ENCODE measurements at regions not wholly inside any gene's neighbourhood (a gene's known extent, or its start where the extent isn't known, plus 50 kb on each side); places are given as distances from the start of the nearest gene placed in this dataset.

DNA sequence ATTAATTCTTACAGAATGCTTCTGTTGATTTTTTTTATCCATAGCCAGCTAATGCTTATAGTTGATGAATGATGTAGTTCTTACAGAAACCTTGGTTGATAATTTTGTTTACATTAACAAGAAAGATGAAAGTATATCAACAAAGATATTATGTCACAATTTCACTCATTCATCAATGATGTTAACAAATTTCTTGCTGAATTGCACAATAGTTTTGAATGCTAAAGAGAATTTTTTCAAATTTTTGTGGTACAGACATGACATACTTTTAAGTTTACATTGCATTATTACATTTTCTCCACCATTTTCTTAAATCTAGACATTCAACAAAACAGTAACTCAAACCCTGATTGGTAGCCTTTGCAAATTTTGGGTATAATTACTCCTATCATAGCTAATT, 236.3 kb downstream of the FOXD2 start:
- no peak for DNase-seq

DNA sequence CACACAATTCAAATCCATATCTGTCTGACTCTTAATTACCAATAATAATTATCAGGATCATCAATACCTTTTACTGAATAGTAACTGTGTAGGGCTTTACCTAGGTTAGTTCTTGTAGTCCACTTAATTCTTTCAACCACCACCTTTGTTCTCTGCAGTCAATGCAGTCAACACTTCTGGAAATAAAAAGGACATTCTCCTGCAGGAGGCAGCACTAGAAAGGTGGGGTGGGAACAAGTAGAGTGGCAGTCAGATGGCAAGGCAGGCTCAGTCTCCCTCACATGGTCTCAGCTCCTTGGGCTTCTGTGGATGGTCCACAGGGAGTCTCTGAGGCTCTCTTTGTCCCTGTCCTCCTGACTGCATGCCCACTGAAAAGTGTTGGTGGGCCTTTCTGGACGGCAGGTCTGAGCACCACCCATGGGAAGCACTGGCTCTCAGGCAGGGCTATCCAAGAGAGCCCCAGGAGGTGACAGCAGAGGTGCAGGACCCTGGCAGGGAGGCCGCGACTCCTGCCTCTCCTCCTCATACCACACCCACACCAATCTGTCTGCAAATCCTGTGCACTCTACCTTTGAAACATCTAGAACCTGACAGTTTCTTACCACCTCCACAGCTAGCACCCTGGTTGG, 237.3 kb downstream of the FOXD2 start:
- no peak for DNase-seq

DNA sequence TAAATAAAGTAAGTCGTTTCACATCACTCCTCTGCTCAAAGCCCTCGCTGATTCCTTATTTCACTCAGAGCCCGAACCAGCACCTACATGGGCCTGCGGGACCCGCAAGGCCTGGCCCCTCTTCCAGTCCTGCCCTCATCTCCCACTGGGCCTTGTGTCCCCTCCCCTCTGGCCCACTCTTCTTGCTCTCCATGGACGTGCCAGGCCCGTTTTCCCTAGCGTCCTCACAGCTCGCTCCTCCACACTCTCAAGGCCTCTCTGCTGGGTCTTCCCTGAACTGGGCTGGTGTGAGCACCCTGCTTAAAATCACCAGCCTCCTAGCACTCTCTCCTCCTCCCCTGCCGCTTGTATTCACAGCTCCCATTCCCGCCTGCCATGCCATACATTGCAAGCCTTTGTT, 237.9 kb downstream of the FOXD2 start:
- DNase-seq: no peak

- DNase-seq: no peak
Observed at GRCh38 chr1:47676311-47677054, 238.6 kb downstream of the FOXD2 start.

GRCh38 chr1:47677241-47677940, 239.5 kb downstream of the FOXD2 start:
- DNase-seq: no peak

- no peak for DNase-seq
Observed at GRCh38 chr1:47678464-47678980, 240.7 kb downstream of the FOXD2 start.

DNA sequence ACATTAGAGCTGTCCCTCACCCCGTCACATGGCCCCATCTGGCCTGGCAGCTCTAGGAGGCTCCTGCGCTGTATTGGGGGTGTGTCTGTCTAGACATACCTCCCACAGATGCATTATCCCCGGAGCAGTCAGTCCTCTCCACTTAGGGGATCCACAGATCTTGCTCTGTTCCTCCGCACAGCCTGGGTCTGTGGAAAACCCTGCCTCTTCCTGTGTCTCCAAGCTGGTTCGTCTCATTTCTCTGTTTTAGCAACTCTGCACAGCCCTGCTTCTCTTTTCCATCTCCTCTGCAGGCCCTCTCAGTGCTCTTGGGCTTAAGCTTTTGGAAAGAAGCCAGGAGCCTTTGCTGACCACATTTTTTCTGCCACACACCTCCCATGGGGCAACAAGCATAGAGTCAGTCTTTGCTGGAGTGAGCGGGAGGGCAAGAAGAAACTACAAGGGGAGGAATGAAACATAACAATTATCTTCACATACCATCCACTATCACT, 241.5 kb downstream of the FOXD2 start:
- DNase-seq: no peak

- DNase-seq: no peak
Observed at GRCh38 chr1:47679826-47680225, 242.0 kb downstream of the FOXD2 start.

DNA sequence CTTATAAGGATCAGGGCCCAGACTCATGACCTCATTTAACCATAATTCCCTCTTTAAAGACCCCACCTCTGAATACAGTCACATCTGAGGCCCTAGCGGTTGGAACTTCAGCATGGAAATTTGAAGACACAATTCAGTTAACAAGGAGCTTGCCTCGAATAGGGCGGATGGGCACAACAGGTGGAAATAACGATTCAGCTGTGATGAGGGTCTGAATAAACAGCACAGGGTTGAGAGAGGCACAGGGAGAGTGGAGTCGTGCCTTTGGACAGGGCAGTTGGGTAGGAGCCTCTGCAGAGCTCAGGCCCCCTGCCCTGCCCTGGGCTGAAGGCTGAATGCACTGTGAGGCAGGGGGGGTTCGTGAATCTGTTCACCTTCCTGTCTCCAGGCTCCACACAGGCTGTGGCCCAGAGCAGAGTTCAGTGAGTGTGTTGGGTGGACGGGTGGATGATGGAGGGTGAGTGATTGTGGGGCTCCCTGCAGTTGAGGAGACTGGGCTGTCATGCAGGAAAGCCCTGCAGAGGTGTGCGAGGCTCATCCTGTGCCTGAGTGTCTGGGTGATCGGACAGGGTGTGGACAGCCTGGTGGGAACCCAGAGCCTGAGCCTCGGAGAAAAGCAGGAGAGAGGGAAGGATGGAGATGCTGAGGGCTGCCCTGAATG, 243.1 kb downstream of the FOXD2 start:
- DNase-seq: no peak

- DNase-seq: no peak
Observed at GRCh38 chr1:47681735-47682134, 243.9 kb downstream of the FOXD2 start.

GRCh38 chr1:47682198-47682597, 244.4 kb downstream of the FOXD2 start:
- no peak for DNase-seq

DNA sequence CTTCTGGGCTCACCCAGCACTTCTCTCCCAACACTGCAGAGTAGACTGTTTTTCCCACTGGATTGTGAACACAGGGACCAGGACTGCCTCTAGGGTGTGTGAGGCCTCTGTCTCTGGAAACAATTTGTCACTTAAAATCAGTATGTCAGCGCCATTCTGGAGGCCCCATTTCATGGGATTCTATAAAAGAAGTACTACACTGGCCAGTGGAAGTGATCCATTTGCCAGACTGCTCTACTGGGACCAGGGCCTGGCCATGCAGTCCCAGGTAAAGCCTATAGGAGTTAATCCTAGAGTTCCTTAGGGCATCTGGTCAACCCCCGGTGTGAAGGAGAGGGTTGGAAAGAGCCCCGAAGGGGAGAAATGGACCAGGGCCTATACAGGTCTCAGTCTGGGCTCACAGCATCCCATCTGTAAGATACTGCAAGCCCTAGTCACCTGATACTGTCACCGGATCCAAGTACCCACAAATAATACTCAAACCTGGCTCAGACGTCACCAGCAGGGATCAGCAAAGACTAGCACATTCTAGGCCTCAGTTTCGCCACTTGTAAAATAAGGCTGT, 245.0 kb downstream of the FOXD2 start:
- DNase-seq: no peak

GRCh38 chr1:47683401-47683800, 245.6 kb downstream of the FOXD2 start:
- DNase-seq: no peak

GRCh38 chr1:47684518-47684917, 246.7 kb downstream of the FOXD2 start:
- no peak for DNase-seq

DNA sequence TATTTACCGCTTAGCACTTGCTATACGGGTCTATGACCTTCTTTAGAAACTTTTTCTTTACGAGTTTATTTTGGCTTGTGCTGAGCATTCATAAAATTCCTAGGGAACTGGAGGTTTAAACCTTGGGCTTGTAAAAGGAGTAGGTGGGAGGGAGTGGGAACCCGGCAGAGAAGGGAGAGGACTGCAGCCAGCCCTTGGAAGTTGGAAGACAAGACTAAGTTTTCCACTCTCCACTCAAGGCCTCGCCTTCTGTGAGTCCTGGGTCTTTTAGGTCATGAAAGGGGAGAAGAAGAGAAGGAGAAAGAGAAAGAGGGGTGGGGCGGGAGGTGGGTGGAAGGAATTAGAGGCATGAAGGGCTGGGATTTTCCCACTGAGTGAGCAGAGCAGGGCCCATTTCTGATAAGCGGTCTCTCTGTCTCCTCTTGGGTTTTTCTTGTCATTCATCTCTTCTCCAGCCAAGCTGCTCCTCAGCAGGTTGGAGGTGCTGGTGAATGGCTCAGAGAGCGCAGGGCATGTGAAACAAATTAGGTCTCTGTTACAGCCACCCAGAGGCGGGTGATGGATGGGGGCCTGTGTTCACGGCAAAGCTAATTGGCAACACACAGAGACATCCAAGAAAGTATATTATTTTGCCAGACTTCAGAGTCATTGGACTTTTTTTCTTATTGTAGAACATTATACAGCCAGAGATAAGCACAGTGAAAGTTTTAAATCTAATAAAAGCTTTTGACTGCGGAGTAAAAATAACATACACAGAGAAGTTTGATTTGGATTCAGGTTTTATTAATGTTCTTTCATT, 247.3 kb downstream of the FOXD2 start:
- DNase-seq: no peak

GRCh38 chr1:47685763-47686066, 247.9 kb downstream of the FOXD2 start:
- DNase-seq: no peak

GRCh38 chr1:47686731-47687630, 249.1 kb downstream of the FOXD2 start:
- no peak for DNase-seq

DNA sequence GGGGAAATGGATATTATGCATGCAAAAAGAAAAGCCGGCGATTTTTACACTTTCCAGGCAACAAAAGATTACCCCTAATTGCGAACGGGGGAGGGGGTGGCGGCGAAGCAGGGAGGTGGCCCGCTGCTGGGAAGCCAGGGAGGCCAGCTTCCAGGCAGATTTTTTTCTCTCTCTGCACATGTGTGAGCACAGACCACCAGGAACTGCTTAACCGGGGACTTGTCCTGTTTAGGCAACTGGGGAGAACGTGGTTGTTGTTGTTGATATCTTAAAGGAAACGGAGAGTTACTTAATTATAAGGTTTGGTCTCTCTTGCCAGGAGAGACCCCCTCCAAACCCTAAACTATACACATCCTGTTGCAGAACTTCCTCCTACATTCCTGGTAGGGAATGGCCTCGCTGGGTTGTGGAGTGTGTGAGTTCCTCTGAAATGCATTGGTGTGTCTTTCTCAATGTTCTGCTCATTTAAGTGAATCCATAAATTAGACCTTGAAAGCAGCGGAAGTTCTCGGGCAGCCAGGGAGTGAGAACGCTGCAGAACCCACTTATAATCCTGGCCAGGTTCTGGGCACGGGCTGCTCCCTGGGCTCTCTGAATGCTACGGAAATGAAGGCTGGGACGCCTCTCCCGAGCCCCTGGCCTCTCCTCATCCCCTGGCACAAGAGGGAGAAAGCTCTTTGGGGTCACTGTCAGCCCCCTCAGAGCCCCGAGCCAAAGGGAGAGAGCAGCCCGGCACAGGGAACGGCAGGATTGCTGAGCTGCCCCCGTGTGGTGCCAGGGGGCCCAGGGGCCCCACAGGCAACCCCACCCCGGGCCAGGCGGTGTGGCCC, 250.0 kb downstream of the FOXD2 start:
- DNase-seq: no peak

- no peak for DNase-seq
Observed at GRCh38 chr1:47688461-47689296, 250.8 kb downstream of the FOXD2 start.
